AML-193 (cell line): ENCODE measurements at regions not wholly inside any gene's neighbourhood (a gene's known extent, or its start where the extent isn't known, plus 50 kb on each side); places are given as distances from the start of the nearest gene placed in this dataset.

Experiments used
- DNase-seq, 2 experiments: peaks; one replicate each; lab custom pipeline; 2025; lab: John Stamatoyannopoulos, UW

GRCh38 chr14:76948976-76949375, 79.5 kb downstream of the IRF2BPL start:
- no peak for DNase-seq

GRCh38 chr14:76948213-76948947, 80.1 kb downstream of the IRF2BPL start:
- no peak for DNase-seq

DNA sequence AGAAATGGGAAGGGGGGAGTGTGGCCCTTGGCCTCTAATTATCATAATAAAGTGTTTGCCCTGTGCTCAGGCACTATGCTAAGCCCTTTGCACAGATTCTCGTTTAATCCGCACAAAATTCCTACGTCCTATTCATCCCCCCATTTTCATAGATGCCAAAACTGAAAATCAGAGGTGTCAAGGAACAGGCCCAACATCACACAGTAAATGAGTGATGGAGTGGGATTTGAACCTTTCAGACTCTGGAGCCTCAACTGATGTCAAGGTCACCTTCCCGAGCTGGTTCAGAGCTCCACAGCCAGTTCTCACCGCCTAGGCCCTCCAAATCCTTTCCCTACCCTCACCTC, 80.7 kb downstream of the IRF2BPL start:
- DNase-seq: no peak

DNA sequence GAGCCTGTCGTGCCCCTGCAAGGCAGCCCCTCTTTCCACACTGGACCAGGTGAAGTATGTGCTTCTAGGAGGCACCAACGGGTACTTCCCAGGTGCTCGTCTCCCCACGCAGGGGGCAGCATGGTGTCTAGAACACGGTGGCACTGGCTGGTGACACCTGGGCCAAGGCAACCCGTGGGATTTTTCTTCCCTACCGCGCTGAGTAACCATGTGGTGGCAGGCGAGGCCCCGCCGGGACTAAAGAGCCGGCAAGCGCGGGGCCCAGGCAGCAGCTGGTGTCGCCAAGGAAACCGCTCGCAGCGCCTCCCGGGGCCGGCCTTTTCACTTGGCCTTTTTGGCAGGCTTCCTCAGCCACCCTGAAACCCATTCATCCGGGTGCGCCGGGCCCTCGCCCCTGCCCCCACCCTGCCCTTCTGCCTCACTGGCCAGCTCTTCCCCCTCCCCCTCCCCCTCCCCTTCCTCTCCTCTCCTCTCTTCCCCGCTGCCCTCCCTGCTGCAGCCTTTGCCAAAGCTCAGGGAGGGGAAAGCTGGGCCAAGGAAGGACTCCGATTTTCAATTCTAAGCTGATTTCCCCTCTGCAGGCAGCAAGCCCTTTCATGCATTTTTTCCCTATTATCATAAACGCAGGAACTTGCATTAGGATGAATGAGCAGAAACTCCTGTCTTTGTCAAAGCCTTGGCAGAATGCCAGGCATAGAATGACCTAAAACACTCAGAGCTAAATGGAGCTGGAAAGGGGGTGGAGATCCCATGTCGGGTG, 81.2 kb downstream of the IRF2BPL start:
- DNase-seq: peak; percentile 58 to 64

- no peak for DNase-seq
Observed at GRCh38 chr14:76946753-76947077, 81.8 kb downstream of the IRF2BPL start.

- no peak for DNase-seq
Observed at GRCh38 chr14:76943072-76943471, 85.4 kb downstream of the IRF2BPL start.

DNA sequence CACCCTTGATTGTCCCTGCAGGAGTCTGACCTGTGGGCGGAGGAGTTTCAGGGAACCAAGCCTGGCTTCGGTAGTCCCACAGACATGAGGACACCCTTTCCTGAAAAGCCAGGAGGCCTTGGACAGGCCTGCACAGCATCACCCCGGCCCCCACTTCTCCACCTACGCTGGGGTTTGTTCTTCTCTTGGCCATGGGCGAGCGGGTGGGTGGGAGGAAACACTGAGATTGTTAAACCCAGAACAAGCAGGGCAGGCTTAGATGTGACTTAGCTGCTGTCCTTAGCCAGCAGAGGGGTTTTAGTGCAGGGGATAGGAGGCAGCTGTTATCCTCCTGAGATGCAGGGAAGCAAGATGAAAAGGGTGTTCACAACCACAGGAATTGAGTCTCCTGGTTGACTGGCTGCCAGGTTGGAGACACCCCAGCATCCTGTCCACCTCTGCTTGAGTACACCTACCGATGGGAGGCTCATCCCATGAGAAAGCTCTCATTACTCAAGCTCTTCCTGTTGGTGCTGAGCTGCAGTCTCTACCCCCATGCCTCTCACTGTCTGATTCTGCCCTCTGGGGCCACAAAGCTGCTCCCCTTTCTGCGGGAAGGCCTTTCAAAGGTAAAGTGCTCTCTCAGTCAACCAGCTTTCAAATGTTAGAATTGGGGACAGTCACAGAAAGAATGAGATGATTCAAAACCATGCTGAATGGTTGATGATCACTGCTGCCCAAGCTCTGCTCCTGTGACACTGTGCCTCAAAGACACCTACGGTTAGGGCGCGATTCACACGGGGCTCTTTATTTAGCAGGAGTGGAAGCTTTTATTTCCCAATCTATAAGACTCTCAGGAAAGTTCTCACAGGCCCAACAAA, 86.3 kb downstream of the IRF2BPL start:
- DNase-seq: no peak

- no peak for DNase-seq
Observed at GRCh38 chr14:76941544-76941943, 87.0 kb downstream of the IRF2BPL start.

GRCh38 chr14:76940021-76940760, 88.3 kb downstream of the IRF2BPL start:
- no peak for DNase-seq

DNA sequence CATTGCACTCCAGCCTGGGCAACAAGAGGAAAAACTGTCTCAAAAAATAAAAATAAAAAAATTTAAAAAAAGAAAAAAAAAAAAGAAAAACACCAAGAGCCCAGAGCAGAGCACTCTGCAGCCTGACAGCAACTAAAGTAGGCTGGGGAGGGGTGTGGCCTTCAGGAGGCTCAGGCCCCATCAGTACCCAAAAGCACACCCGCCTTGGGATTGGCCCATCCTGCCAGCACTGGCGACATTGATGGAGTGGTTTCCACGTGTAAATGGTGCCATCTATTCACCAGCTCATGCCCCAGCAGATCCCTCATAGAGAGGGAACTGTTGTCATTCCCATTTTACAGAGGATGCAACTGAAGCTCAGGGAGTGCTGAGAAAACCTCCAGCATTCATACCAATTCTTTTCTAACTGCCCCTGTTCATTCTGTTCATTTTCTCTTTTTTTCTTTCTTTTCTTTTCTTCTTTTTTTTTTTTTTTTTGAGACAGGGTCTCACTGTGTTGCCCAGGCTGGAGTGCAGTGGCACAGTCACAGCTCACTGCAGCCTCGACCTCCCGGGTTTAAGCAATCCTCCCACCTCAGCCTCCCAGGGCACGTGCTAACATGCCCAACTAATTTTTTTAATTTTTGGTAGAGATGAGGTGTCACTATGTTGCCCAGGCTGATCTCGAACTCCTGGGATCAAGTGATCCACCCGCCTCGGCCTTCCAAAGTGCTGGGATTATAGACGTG, 89.3 kb downstream of the IRF2BPL start:
- DNase-seq: no peak

DNA sequence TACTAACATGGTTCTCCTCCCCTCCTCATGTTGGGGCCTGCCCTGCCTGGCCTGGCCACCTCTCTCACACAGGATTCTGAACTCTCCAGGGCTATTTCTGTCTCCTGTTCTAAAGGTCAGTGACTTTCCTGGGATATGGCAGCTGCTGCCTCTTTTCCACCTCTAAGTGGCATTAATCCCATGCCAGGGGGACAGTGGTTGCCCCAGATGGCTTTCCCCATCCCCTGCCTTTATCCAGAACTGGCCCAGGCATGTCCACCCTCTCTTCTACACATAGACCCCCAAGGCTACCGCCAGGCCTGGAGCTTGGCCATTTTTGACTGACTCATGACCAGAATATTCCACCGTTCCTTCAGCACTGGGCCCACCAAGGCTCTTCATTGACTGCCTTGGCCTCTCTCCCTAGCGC, 90.4 kb downstream of the IRF2BPL start:
- no peak for DNase-seq

DNA sequence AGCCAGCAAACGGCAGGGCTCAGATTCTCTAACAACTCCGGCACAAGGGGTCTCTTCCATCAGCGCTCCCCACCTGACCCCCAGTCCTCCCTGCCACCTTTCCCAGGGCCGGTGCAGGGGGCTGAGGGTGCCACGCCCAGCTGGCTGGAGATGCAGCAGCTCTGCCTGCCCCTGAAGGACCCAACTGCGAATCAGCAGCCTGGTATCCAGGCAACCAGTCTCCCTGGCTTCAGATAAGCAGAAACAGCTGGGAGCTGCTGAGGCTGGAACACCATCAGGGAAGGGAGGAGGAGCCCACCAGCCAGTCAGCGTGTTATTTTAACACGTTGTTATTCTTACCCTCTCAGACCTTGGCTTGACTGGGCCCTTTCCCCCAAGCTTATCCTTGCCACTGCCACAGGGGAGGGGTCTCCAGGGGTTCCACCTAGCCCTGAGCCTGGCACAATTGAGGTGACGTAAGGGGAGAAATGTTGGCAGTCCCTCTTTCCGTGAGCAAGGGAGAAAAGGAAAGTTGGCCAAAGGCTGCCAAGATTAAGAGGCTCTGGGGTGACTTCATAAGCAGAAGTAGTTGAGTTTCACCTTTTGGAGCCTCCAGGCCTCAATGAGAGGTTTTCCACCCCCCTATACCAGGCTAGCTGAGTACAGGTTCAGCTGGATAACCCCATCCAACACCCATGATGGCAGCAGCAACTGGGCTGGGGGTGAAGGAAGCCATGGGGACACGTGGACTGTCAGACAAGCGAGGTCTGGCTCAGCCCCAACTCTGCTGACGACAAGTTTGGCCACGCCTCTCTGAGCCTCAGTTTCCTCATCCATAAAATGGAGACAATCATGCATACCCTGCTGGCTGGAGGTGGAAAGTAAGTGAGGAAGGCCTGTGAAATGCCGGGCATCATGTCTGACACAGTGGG, 91.1 kb downstream of the IRF2BPL start:
- DNase-seq: no peak

- DNase-seq: no peak
Observed at GRCh38 chr14:76936483-76936882, 92.0 kb downstream of the IRF2BPL start.

- DNase-seq: no peak
Observed at GRCh38 chr14:76933515-76933914, 95.0 kb downstream of the IRF2BPL start.

DNA sequence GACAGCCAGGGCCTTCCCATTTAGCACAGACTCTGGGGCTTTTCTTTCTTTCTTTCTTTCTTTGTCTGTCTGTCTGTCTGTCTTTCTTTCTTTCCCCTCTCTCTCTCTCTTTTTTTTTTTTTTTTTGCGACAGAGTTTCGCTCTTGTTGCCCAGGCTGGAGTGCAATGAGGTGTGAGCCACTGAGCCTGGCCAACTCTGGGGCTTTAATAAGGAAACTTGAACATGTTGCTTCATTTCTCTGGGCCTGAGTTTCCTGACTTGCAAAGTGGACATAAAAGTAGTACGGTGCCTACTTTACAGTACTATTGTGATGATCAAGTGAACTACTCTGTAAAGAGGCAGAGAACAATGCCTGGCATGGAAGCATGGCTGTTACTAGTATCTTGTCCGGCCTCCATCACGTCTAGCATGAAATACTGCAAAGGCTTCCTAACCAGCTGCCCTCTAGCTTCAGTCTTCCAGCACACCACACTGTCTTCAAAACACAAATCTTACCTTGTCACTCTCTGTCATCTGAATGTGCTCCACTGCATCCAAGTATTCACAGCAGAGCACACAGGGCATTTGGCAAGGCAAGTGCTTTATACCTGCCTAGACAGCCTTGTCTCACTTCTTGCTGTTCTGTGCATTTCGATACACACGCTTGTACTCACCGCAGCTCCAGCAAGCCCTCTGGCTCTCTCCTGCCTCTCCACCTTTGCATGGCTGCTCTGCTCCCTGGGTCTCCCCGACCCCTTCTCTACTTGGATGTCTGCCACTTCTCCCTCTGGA, 96.7 kb downstream of the IRF2BPL start:
- DNase-seq: no peak

DNA sequence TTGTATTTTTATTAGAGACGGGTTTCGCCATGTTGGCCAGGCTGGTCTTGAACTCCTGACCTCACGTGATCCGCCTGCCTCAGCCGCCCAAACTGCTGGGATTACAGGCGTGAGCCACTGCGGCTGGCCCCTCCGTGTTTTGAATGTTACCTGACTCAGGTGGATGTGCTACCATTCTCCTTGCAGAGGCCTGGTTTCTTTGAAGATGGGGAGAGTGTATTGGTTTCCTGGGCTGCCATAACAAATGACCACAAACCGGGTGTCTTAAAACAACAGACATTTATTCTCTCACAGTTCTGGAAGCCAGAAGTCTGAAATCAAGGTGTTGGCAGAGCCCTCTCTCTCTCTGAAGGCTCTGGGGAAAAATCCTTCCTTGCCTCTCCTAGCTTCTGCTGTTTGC, 98.0 kb downstream of the IRF2BPL start:
- DNase-seq: no peak

- DNase-seq: peak; percentile 37 to 47
Observed at GRCh38 chr14:76929927-76930326, 98.6 kb downstream of the IRF2BPL start.

DNA sequence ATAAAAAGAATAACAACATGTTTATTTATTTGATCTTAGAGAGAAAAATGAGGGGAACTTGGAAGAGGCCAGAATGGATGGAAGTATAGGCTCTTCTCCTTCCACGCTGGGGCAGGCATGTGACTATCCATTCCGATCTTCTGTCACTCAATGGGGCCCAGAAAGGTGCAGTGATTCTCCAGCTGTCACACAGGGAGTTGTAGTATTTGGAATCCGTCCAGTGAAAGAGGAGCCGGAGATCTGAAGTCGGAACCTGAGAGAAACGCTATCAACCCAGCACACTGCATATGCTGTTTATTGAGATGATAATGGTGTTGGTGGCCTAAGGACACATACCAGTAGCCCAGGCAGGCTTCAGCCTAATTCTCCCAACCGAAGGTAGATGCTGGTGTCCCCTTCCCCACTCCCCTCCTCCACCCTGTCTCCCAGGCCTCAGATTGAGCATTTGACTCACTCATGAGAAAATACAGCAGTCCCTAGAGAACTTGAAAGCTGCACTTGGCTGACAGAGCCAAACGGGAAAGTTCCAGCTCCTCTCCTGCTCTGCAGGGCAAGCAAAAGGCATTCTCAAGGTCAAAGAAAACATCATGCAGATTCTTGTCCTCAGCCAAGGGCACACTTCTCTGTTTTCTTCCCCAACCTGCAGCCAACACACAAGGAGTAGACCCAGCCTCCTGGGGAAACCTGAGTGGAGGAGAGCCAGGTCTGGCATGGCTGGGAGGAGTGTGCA, 100.4 kb downstream of the IRF2BPL start:
- DNase-seq: no peak
